Bronchial epithelial cell (primary cell): ENCODE measurements at regions not wholly inside any gene's neighbourhood (a gene's known extent, or its start where the extent isn't known, plus 50 kb on each side); places are given as distances from the start of the nearest gene placed in this dataset.

Experiments used
- DNase-seq: peaks from one replicate; pipeline ENCODE4 v3.0.0-alpha.2; 2010; ENCODE audit warnings: low read depth
- FAIRE-seq: peaks from 2 replicates; lab custom pipeline; 2011; peaks lifted over from hg19 to GRCh38; lab: Jason Lieb, UNC
- H3K27me3 ChIP-seq: 2 replicates; pipeline ENCODE4 v1.5.1; 2011; ENCODE audit warnings: low read length; ENCODE audit not compliant: control insufficient read depth, insufficient read depth
- H3K36me3 ChIP-seq: 2 replicates; pipeline ENCODE4 v1.5.1; 2011; ENCODE audit warnings: low read length; ENCODE audit not compliant: control insufficient read depth, insufficient read depth
- H3K4me3 ChIP-seq: 2 replicates; pipeline ENCODE4 v1.5.1; 2011; ENCODE audit warnings: mild to moderate bottlenecking, low read depth, low read length, control low read depth
- TF ChIP-seq, protein P1 (sequence below): IDR thresholded peaks from 2 replicates; pipeline ENCODE4 v1.5.1; 2011; ENCODE audit warnings: mild to moderate bottlenecking, moderate library complexity, low read length, control low read depth, inconsistent platforms; ENCODE audit not compliant: insufficient read depth, severe bottlenecking

DNA sequence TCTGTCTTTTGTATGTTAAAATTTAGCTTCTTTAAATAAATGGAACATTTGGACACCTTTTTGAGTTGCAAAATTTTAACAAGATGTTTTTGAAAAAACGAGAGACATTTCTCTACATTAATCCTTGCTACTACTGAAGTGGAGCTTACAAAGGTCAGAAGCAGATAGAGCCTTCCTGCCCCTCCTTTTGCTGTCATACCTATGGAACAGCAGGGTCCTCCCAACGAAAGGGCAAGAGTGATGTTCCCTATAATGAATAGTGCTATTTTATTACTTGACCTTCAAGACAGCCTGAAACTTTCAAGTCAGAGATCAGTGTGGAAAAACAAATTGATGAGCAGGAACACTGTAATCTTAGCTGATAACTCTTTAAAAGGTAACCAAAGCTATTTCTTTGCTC is 1538.9 kb downstream of the PLA2G4A start:
- Histone ChIP-seq H3K27me3 (no peaks in the 10 kb centered on the region), H3K4me3 (no peak overlapping the region), H3K36me3 (no peaks in the 10 kb centered on the region)
- no peak for DNase-seq
- TF ChIP-seq, protein P1, sequence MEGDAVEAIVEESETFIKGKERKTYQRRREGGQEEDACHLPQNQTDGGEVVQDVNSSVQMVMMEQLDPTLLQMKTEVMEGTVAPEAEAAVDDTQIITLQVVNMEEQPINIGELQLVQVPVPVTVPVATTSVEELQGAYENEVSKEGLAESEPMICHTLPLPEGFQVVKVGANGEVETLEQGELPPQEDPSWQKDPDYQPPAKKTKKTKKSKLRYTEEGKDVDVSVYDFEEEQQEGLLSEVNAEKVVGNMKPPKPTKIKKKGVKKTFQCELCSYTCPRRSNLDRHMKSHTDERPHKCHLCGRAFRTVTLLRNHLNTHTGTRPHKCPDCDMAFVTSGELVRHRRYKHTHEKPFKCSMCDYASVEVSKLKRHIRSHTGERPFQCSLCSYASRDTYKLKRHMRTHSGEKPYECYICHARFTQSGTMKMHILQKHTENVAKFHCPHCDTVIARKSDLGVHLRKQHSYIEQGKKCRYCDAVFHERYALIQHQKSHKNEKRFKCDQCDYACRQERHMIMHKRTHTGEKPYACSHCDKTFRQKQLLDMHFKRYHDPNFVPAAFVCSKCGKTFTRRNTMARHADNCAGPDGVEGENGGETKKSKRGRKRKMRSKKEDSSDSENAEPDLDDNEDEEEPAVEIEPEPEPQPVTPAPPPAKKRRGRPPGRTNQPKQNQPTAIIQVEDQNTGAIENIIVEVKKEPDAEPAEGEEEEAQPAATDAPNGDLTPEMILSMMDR, result no peak
- FAIRE-seq, result no peak

DNA sequence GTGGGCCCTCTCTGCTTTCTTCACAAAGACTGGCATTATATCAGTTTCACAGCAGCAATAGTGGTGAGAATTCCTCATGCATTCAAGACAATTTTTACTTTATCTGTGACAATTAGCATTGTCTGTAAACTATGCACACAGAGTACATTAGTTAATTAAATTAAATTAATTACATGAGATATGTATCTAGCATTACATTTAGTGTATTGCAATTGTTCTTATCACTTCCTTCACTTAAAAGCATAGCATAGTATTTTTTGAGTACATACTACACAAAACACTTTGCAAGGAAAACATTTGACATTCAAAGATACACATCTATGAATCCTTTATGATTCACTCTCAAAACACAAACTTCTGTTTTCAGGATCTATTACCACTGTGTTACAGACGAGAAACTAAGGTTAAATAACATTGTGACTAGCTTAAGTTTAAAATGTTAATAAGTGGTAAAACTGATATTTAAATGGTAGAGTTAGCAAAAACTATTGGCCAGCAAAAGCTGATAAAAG is 1542.6 kb downstream of the PLA2G4A start:
- DNase-seq (no peak), FAIRE-seq (no peak)

DNA sequence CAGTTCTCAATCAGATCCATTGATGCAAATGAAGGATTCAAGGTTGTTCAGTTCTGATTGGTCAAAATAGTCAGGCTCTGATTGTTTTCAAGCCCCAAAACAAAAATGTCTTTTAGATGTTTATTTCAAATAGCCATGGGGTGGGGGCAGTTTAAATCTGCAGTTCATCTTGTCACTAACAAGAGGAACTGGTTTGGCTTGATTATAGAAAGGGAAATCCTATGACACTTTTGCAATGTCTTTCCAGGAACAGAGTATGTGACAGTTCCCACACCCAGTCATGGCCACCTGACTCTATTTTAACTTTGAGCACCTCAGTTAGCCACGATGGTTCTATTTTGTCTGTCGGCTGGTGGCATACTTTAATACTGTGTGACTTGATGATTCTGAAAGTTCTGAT is 1544.1 kb downstream of the PLA2G4A start:
- DNase-seq (no peak), FAIRE-seq (no peak)
- TF ChIP-seq, protein P1, result no peak
- Histone ChIP-seq H3K27me3 (no peaks in the 10 kb centered on the region), H3K4me3 (no peak overlapping the region), H3K36me3 (no peaks in the 10 kb centered on the region)

More for the DNA sequence above, 1542.6 kb downstream of the PLA2G4A start:
- Histone ChIP-seq H3K36me3 (no peaks in the 10 kb centered on the region), H3K27me3 (no peaks in the 10 kb centered on the region), H3K4me3 (no peak overlapping the region)
- TF ChIP-seq, protein P1, result no peak

GRCh38 chr1:188382851-188383250 is 1554.1 kb downstream of the PLA2G4A start:
- no peak for FAIRE-seq
- TF ChIP-seq, protein P1, result no peak
- Histone ChIP-seq H3K36me3 (no peaks in the 10 kb centered on the region), H3K4me3 (no peak overlapping the region), H3K27me3 (no peaks in the 10 kb centered on the region)
- no peak for DNase-seq

GRCh38 chr1:188386161-188386560 is 1557.4 kb downstream of the PLA2G4A start:
- Histone ChIP-seq H3K27me3 (no peaks in the 10 kb centered on the region), H3K36me3 (no peaks in the 10 kb centered on the region), H3K4me3 (no peak overlapping the region)
- FAIRE-seq (no peak), DNase-seq (no peak)
- TF ChIP-seq, protein P1, result no peak

- no peak for FAIRE-seq
- Histone ChIP-seq H3K4me3 (no peak overlapping the region), H3K27me3 (no peaks in the 10 kb centered on the region), H3K36me3 (no peaks in the 10 kb centered on the region)
- TF ChIP-seq, protein P1, result no peak
- DNase-seq, result no peak
Measured at GRCh38 chr1:188386666-188387065, 1557.9 kb downstream of the PLA2G4A start.
